ENCODE measurements at regions not wholly inside any gene's neighbourhood (a gene's known extent, or its start where the extent isn't known, plus 50 kb on each side); places are given as distances from the start of the nearest gene placed in this dataset.

DNA sequence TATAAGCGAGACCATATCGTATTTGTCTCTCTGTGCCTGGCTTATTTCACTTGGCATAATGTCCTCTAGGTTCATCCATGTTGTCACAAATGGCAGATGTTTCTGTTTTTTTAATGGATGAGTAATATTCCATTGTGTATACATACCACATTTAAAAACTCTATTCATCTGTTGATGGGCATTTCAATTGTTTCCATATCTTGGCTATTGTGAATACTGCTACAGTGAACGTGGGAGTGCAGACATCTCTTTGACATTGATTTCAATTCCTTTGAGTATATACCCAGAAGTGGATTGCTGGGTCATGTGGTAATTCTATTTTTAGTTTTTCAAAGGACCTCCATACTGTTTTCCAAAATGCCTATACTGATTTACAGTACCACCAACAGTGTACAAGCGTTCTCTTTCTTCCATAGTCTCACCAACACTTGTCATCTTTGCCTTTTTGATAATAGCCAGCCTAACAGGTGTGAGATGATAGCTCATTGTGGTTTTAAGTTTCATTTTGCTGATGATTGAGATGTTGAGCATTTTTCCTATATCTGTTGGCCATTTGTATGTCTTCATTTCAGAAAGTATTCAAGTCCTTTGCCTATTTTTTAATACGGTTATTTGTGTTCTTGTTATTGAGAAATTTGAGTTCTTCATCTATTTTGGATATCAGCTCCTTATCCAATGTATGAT is 194.7 kb upstream of the E2F8 start:
- TF ChIP-seq CREB1 (IDR thresholded peaks at IDR 0.05; ENCODE audit: low read depth) (no peak), EGR1 (IDR thresholded peaks at IDR 0.05) (no peak)

DNA sequence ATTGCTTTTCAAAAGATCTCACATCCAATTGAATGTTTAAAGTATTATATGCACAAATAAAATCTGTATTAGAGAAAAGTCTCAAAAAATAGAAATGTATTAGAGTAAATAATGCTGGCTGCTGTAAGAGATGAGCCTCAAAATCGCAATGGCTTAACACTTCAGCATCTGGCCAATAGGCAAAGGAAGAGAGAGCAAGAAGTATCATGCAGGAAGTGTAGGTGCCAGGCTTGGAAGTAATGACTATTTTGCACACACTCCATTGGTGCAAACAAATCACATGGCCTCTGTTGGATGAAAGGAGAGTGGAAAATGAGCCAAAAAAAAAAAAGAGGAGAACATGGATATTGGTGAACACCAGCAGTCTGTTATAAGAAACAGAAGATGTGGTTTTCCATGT is 193.0 kb upstream of the E2F8 start:
- no peak for TF ChIP-seq NFIC (IDR thresholded peaks at IDR 0.05)
- TF ChIP-seq TEAD4 (IDR thresholded peaks at IDR 0.05), result no peak
- no peak for TF ChIP-seq USF1 (IDR thresholded peaks at IDR 0.05)
- no peak for TF ChIP-seq EGR1 (IDR thresholded peaks at IDR 0.05)
- no peak for TF ChIP-seq ZBTB7A (IDR thresholded peaks at IDR 0.05; ENCODE audit: low read depth)
- no peak for TF ChIP-seq RAD21 (IDR thresholded peaks at IDR 0.05; ENCODE audit: low read depth)
- TF ChIP-seq YY1 (IDR thresholded peaks at IDR 0.05; ENCODE audit: low read depth), result no peak
- no peak for TF ChIP-seq TCF12 (IDR thresholded peaks at IDR 0.05; ENCODE audit: low read depth)
- TF ChIP-seq MAX (IDR thresholded peaks at IDR 0.05), result no peak
- no peak for TF ChIP-seq CEBPB (IDR thresholded peaks at IDR 0.05)
- TF ChIP-seq EP300 (IDR thresholded peaks at IDR 0.05; ENCODE audit: borderline replicate concordance), result no peak
- no peak for TF ChIP-seq FOXM1 (IDR thresholded peaks at IDR 0.05; ENCODE audit: borderline replicate concordance, low read depth)
- TF ChIP-seq CREB1 (IDR thresholded peaks at IDR 0.05; ENCODE audit: low read depth), result no peak

- TF ChIP-seq REST (IDR thresholded peaks at IDR 0.05; ENCODE audit: low read depth) (no peak), EP300 (IDR thresholded peaks at IDR 0.05; ENCODE audit: borderline replicate concordance) (no peak), FOXM1 (IDR thresholded peaks at IDR 0.05; ENCODE audit: borderline replicate concordance, low read depth) (no peak), EGR1 (IDR thresholded peaks at IDR 0.05) (no peak), USF1 (IDR thresholded peaks at IDR 0.05) (no peak), YY1 (IDR thresholded peaks at IDR 0.05; ENCODE audit: low read depth) (no peak), TAF1 (IDR thresholded peaks at IDR 0.05; ENCODE audit: low read depth) (no peak), ZBTB7A (IDR thresholded peaks at IDR 0.05; ENCODE audit: low read depth) (no peak), NFIC (IDR thresholded peaks at IDR 0.05) (no peak), CREB1 (IDR thresholded peaks at IDR 0.05; ENCODE audit: low read depth) (no peak), MAX (IDR thresholded peaks at IDR 0.05) (no peak), CEBPB (IDR thresholded peaks at IDR 0.05) (no peak), TEAD4 (IDR thresholded peaks at IDR 0.05) (no peak)
Measured at GRCh38 chr11:19433367-19433766, 192.6 kb upstream of the E2F8 start.

DNA sequence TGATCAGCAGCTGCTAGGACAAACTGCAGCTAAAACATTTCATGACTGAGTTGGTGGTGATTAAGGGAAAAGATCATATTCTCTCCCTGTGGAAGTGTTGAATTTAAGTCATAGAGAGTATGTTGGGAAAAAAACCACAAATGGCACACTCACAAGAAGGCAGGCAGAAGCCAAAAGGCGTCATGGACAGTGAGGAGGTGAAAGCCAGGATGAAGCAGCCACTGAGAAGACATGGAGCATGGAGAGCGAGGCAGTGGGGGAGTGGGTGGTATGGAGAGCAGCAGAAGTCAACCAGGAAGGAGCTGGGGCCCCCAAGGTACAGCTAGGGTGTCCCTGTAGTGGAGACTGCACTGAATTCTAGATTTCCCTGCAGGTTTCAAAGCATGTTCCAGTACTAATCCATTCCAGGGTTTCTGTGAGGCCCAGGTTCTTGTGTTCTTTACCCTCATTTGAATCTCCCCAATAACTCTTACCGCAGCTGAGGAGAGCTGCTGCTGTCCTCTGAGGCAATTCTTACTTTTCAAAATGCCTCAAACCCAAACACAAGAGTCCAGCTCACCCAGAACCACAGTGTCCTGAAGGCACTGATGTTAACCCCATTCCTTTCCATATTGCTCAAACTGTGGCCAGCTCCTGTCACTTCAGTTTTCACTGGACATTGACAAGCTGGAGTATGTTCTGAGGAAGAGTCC is 191.8 kb upstream of the E2F8 start:
- TF ChIP-seq CEBPB (IDR thresholded peaks at IDR 0.05) (no peak), MAX (IDR thresholded peaks at IDR 0.05) (no peak), USF1 (IDR thresholded peaks at IDR 0.05) (no peak), TCF12 (IDR thresholded peaks at IDR 0.05; ENCODE audit: low read depth) (no peak), NFIC (IDR thresholded peaks at IDR 0.05) (no peak), EGR1 (IDR thresholded peaks at IDR 0.05) (no peak), TAF1 (IDR thresholded peaks at IDR 0.05; ENCODE audit: low read depth) (no peak), TEAD4 (IDR thresholded peaks at IDR 0.05) (no peak), YY1 (IDR thresholded peaks at IDR 0.05; ENCODE audit: low read depth) (no peak), EP300 (IDR thresholded peaks at IDR 0.05; ENCODE audit: borderline replicate concordance) (no peak), ZBTB7A (IDR thresholded peaks at IDR 0.05; ENCODE audit: low read depth) (no peak), CREB1 (IDR thresholded peaks at IDR 0.05; ENCODE audit: low read depth) (no peak)

GRCh38 chr11:19430754-19431398 is 190.1 kb upstream of the E2F8 start:
- TF ChIP-seq TEAD4 (IDR thresholded peaks at IDR 0.05), result no peak
- TF ChIP-seq EGR1 (IDR thresholded peaks at IDR 0.05), result no peak
- no peak for TF ChIP-seq REST (IDR thresholded peaks at IDR 0.05; ENCODE audit: low read depth)
- TF ChIP-seq TCF12 (IDR thresholded peaks at IDR 0.05; ENCODE audit: low read depth), result no peak
- TF ChIP-seq TAF1 (IDR thresholded peaks at IDR 0.05; ENCODE audit: low read depth), result no peak
- TF ChIP-seq EP300 (IDR thresholded peaks at IDR 0.05; ENCODE audit: borderline replicate concordance), result no peak
- no peak for TF ChIP-seq FOXM1 (IDR thresholded peaks at IDR 0.05; ENCODE audit: borderline replicate concordance, low read depth)
- TF ChIP-seq RAD21 (IDR thresholded peaks at IDR 0.05; ENCODE audit: low read depth), result no peak
- TF ChIP-seq ZBTB7A (IDR thresholded peaks at IDR 0.05; ENCODE audit: low read depth), result no peak
- no peak for TF ChIP-seq YY1 (IDR thresholded peaks at IDR 0.05; ENCODE audit: low read depth)
- TF ChIP-seq MAX (IDR thresholded peaks at IDR 0.05), result no peak

All from Ishikawa (cell line).